ENCODE measurements at regions not wholly inside any gene's neighbourhood (a gene's known extent, or its start where the extent isn't known, plus 50 kb on each side); places are given as distances from the start of the nearest gene placed in this dataset.

DNA sequence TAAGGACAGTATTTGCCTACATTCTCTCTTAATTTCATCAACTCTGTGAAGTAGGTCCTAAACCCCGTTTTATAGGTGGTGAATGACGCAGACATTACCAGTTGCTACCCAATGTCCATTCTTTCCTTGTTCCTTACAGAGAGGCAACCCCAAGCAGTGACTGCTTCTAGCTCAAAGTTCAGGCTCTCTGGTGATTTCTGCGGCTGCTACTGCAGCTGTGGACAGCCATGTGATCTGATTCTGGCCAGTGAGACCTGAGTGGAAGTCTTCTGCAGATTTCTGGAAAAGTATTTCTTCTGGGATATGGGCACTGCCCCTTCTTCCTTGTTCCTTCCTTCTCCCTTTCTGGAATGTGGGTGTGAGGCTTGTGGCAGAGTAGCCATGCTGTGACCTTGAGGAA is 82.9 kb downstream of the ARF6 start:
- POLR2A ChIA-PET: interaction anchor here (1.6 kb wide), 1 partner anchor 23 kb away, joined by 3 read pairs; no protein-coding TSS in a partner anchor
- H3K27me3 ChIP-seq (ENCODE audit: control insufficient read depth, insufficient read depth, low read length): no peaks in the 10 kb centered on the region
- CTCF ChIA-PET: interaction anchor here (1.0 kb wide), 1 partner anchor 113 kb away, joined by 9 read pairs; no protein-coding TSS in a partner anchor
- H3K36me3 ChIP-seq (ENCODE audit: control insufficient read depth, insufficient read depth, low read length): no peaks in the 10 kb centered on the region
- no peak overlapping the region for H3K4me3 ChIP-seq (ENCODE audit: low read depth, low read length)
- no peak for TF ChIP-seq CTCF (IDR thresholded peaks at IDR 0.05; ENCODE audit: insufficient read depth, low read depth, low read length)
- DNase-seq (ENCODE audit: low read depth): no peak

- no peaks in the 10 kb centered on the region for H3K36me3 ChIP-seq (ENCODE audit: control insufficient read depth, insufficient read depth, low read length)
- no peak overlapping the region for H3K4me3 ChIP-seq (ENCODE audit: low read depth, low read length)
- H3K27me3 ChIP-seq (ENCODE audit: control insufficient read depth, insufficient read depth, low read length): no peaks in the 10 kb centered on the region
- no peak for TF ChIP-seq CTCF (IDR thresholded peaks at IDR 0.05; ENCODE audit: insufficient read depth, low read depth, low read length)
- CTCF ChIA-PET: interaction anchor here (1.3 kb wide), 1 partner anchor 9 kb away, joined by 3 read pairs; no protein-coding TSS in a partner anchor
- POLR2A ChIA-PET: no interaction called here
- no peak for DNase-seq (ENCODE audit: low read depth)
Observed at GRCh38 chr14:49977126-49977841, 84.4 kb downstream of the ARF6 start.

DNA sequence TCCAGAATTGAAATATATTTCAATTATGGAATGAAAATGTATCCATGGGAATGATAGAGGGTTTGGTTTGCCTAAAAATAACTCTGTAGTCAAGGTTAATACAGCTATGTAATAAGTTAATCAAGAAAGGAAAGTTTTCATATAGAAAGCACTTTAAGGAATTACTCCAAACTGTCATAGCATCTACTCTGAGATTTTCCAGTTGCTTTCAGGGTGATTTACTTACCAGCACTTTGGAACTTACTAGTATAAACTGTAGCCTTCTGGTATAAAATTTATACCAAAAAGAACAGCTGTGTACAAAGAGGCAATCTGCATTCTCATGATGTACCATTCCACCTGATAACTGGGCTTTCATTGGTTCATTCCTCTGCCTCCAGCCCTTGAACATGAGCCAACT is 87.1 kb downstream of the ARF6 start:
- Histone ChIP-seq H3K36me3 (ENCODE audit: control insufficient read depth, insufficient read depth, low read length) (no peaks in the 10 kb centered on the region), H3K27me3 (ENCODE audit: control insufficient read depth, insufficient read depth, low read length) (no peaks in the 10 kb centered on the region), H3K4me3 (ENCODE audit: low read depth, low read length) (no peak overlapping the region)
- no peak for TF ChIP-seq CTCF (IDR thresholded peaks at IDR 0.05; ENCODE audit: insufficient read depth, low read depth, low read length)
- no peak for DNase-seq (ENCODE audit: low read depth)
- ChIA-PET CTCF (no interaction called here), POLR2A (no interaction called here)

- DNase-seq (ENCODE audit: low read depth): no peak
- Histone ChIP-seq H3K27me3 (ENCODE audit: control insufficient read depth, insufficient read depth, low read length) (no peaks in the 10 kb centered on the region), H3K36me3 (ENCODE audit: control insufficient read depth, insufficient read depth, low read length) (no peaks in the 10 kb centered on the region), H3K4me3 (ENCODE audit: low read depth, low read length) (no peak overlapping the region)
- ChIA-PET POLR2A (no interaction called here), CTCF (interaction anchor here (1.2 kb wide), 1 partner anchor 42 kb away, joined by 3 read pairs; no protein-coding TSS in a partner anchor)
- TF ChIP-seq CTCF (IDR thresholded peaks at IDR 0.05; ENCODE audit: insufficient read depth, low read depth, low read length): no peak
Observed at GRCh38 chr14:49982082-49982481, 89.2 kb downstream of the ARF6 start.

GRCh38 chr14:49982501-49982951 is 89.6 kb downstream of the ARF6 start:
- no peaks in the 10 kb centered on the region for H3K27me3 ChIP-seq (ENCODE audit: control insufficient read depth, insufficient read depth, low read length)
- POLR2A ChIA-PET: no interaction called here
- no peak for TF ChIP-seq CTCF (IDR thresholded peaks at IDR 0.05; ENCODE audit: insufficient read depth, low read depth, low read length)
- no peak for DNase-seq (ENCODE audit: low read depth)
- no peak overlapping the region for H3K4me3 ChIP-seq (ENCODE audit: low read depth, low read length)
- no peaks in the 10 kb centered on the region for H3K36me3 ChIP-seq (ENCODE audit: control insufficient read depth, insufficient read depth, low read length)
- CTCF ChIA-PET: interaction anchor here (1.2 kb wide), 1 partner anchor 42 kb away, joined by 3 read pairs; no protein-coding TSS in a partner anchor

Measured in BJ (cell line).